ENCODE measurements at regions not wholly inside any gene's neighbourhood (a gene's known extent, or its start where the extent isn't known, plus 50 kb on each side); places are given as distances from the start of the nearest gene placed in this dataset.

GRCh38 chr18:73666772-73667171 is 480.9 kb downstream of the FBXO15 start:
- H2BK5ac ChIP-seq (ENCODE audit: low read depth, low read length, poor library complexity, severe bottlenecking), result no peak overlapping the region
- H3K9me3 ChIP-seq (ENCODE audit: control insufficient read depth, low read length), result no peaks in the 10 kb centered on the region
- H3K18ac ChIP-seq (ENCODE audit: low read depth in 1 of 2, low read length in 2 of 2), result no peak overlapping the region
- no peaks in the 10 kb centered on the region for H3K4me1 ChIP-seq (ENCODE audit: control insufficient read depth, insufficient read depth, low read depth, low read length)
- no peak overlapping the region for H2AFZ ChIP-seq (ENCODE audit: low read depth, low read length)
- no peaks in the 10 kb centered on the region for H3K27me3 ChIP-seq (ENCODE audit: control insufficient read depth in 1 of 2, insufficient read depth in 1 of 2, low read length in 2 of 2)
- H4K8ac ChIP-seq (ENCODE audit: low read length), result no peak overlapping the region
- no peak for DNase-seq
- H3K9ac ChIP-seq (ENCODE audit: low read length), result no peak overlapping the region
- H3K79me1 ChIP-seq (replicated peaks; ENCODE audit: low read length, poor library complexity, severe bottlenecking), result no peaks in the 10 kb centered on the region
- H3K14ac ChIP-seq (ENCODE audit: low read length in 2 of 2), result no peak overlapping the region
- no CpG with 5 or more reads among the region's 1 CpG for WGBS
- H2BK12ac ChIP-seq (ENCODE audit: low read length in 2 of 2), result no peak overlapping the region
- H3K4me2 ChIP-seq (ENCODE audit: low read length, poor library complexity, severe bottlenecking), result no peak overlapping the region
- H3K23ac ChIP-seq (ENCODE audit: low read length in 2 of 2), result no peak overlapping the region
- no peak overlapping the region for H2BK15ac ChIP-seq (ENCODE audit: low read depth, poor library complexity, severe bottlenecking)
- H2BK120ac ChIP-seq (ENCODE audit: low read depth, low read length), result no peak overlapping the region
- H3K4ac ChIP-seq (ENCODE audit: low read depth in 1 of 2, low read length in 2 of 2), result no peak overlapping the region
- H3K27ac ChIP-seq (ENCODE audit: low read length, poor library complexity, severe bottlenecking), result no peak overlapping the region
- H3K36me3 ChIP-seq (ENCODE audit: control insufficient read depth in 1 of 2, insufficient read depth in 2 of 2, low read depth in 1 of 2, low read length in 2 of 2), result no peaks in the 10 kb centered on the region
- H4K91ac ChIP-seq (ENCODE audit: low read length), result no peak overlapping the region
- H3K4me3 ChIP-seq (ENCODE audit: insufficient read depth in 1 of 2, low read depth in 1 of 2, low read length in 2 of 2), result no peak overlapping the region
- no peak overlapping the region for H2AK5ac ChIP-seq (ENCODE audit: low read length, severe bottlenecking)

GRCh38 chr18:73664896-73665295 is 482.7 kb downstream of the FBXO15 start:
- no peak overlapping the region for H3K23ac ChIP-seq (ENCODE audit: low read length in 2 of 2)
- H3K9me3 ChIP-seq (ENCODE audit: control insufficient read depth, low read length), result no peaks in the 10 kb centered on the region
- H3K27me3 ChIP-seq (ENCODE audit: control insufficient read depth in 1 of 2, insufficient read depth in 1 of 2, low read length in 2 of 2), result no peaks in the 10 kb centered on the region
- H4K91ac ChIP-seq (ENCODE audit: low read length), result no peak overlapping the region
- no peak overlapping the region for H3K9ac ChIP-seq (ENCODE audit: low read length)
- no peak for DNase-seq
- no peak overlapping the region for H4K8ac ChIP-seq (ENCODE audit: low read length)
- no peak overlapping the region for H2BK12ac ChIP-seq (ENCODE audit: low read length in 2 of 2)
- H3K4me2 ChIP-seq (ENCODE audit: low read length, poor library complexity, severe bottlenecking), result no peak overlapping the region
- H3K18ac ChIP-seq (ENCODE audit: low read depth in 1 of 2, low read length in 2 of 2), result no peak overlapping the region
- H3K4ac ChIP-seq (ENCODE audit: low read depth in 1 of 2, low read length in 2 of 2), result no peak overlapping the region
- H2BK120ac ChIP-seq (ENCODE audit: low read depth, low read length), result no peak overlapping the region
- H3K79me1 ChIP-seq (replicated peaks; ENCODE audit: low read length, poor library complexity, severe bottlenecking), result no peaks in the 10 kb centered on the region
- H3K14ac ChIP-seq (ENCODE audit: low read length in 2 of 2), result no peak overlapping the region
- no peak overlapping the region for H2AK5ac ChIP-seq (ENCODE audit: low read length, severe bottlenecking)
- H3K4me1 ChIP-seq (ENCODE audit: control insufficient read depth, insufficient read depth, low read depth, low read length), result no peaks in the 10 kb centered on the region
- no peaks in the 10 kb centered on the region for H3K36me3 ChIP-seq (ENCODE audit: control insufficient read depth in 1 of 2, insufficient read depth in 2 of 2, low read depth in 1 of 2, low read length in 2 of 2)
- H2AFZ ChIP-seq (ENCODE audit: low read depth, low read length), result no peak overlapping the region
- no peak overlapping the region for H2BK15ac ChIP-seq (ENCODE audit: low read depth, poor library complexity, severe bottlenecking)
- H3K27ac ChIP-seq (ENCODE audit: low read length, poor library complexity, severe bottlenecking), result no peak overlapping the region
- no peak overlapping the region for H3K4me3 ChIP-seq (ENCODE audit: insufficient read depth in 1 of 2, low read depth in 1 of 2, low read length in 2 of 2)
- H2BK5ac ChIP-seq (ENCODE audit: low read depth, low read length, poor library complexity, severe bottlenecking), result no peak overlapping the region
- WGBS, result no CpG with 5 or more reads among the region's 2 CpGs

GRCh38 chr18:73663581-73663980 is 484.1 kb downstream of the FBXO15 start:
- Histone ChIP-seq H2AK5ac (ENCODE audit: low read length, severe bottlenecking) (no peak overlapping the region), H3K79me1 (replicated peaks; ENCODE audit: low read length, poor library complexity, severe bottlenecking) (no peaks in the 10 kb centered on the region), H2AFZ (ENCODE audit: low read depth, low read length) (no peak overlapping the region), H3K18ac (ENCODE audit: low read depth in 1 of 2, low read length in 2 of 2) (no peak overlapping the region), H2BK15ac (ENCODE audit: low read depth, poor library complexity, severe bottlenecking) (no peak overlapping the region), H3K9me3 (ENCODE audit: control insufficient read depth, low read length) (no peaks in the 10 kb centered on the region), H3K4me1 (ENCODE audit: control insufficient read depth, insufficient read depth, low read depth, low read length) (no peaks in the 10 kb centered on the region), H3K4ac (ENCODE audit: low read depth in 1 of 2, low read length in 2 of 2) (no peak overlapping the region), H4K8ac (ENCODE audit: low read length) (no peak overlapping the region), H3K4me3 (ENCODE audit: insufficient read depth in 1 of 2, low read depth in 1 of 2, low read length in 2 of 2) (no peak overlapping the region), H3K4me2 (ENCODE audit: low read length, poor library complexity, severe bottlenecking) (no peak overlapping the region), H3K23ac (ENCODE audit: low read length in 2 of 2) (no peak overlapping the region), H3K27ac (ENCODE audit: low read length, poor library complexity, severe bottlenecking) (no peak overlapping the region), H3K27me3 (ENCODE audit: control insufficient read depth in 1 of 2, insufficient read depth in 1 of 2, low read length in 2 of 2) (no peaks in the 10 kb centered on the region), H3K9ac (ENCODE audit: low read length) (no peak overlapping the region), H4K91ac (ENCODE audit: low read length) (no peak overlapping the region), H3K36me3 (ENCODE audit: control insufficient read depth in 1 of 2, insufficient read depth in 2 of 2, low read depth in 1 of 2, low read length in 2 of 2) (no peaks in the 10 kb centered on the region), H2BK120ac (ENCODE audit: low read depth, low read length) (no peak overlapping the region), H2BK5ac (ENCODE audit: low read depth, low read length, poor library complexity, severe bottlenecking) (no peak overlapping the region), H2BK12ac (ENCODE audit: low read length in 2 of 2) (no peak overlapping the region), H3K14ac (ENCODE audit: low read length in 2 of 2) (no peak overlapping the region)
- WGBS, result 36% methylated on average over 1 of the region's 2 CpGs
- no peak for DNase-seq

GRCh38 chr18:73662421-73662820 is 485.2 kb downstream of the FBXO15 start:
- no peak overlapping the region for H3K14ac ChIP-seq (ENCODE audit: low read length in 2 of 2)
- no peak overlapping the region for H3K4me2 ChIP-seq (ENCODE audit: low read length, poor library complexity, severe bottlenecking)
- no peak overlapping the region for H3K9ac ChIP-seq (ENCODE audit: low read length)
- no peak overlapping the region for H4K8ac ChIP-seq (ENCODE audit: low read length)
- H2AK5ac ChIP-seq (ENCODE audit: low read length, severe bottlenecking), result no peak overlapping the region
- H2BK120ac ChIP-seq (ENCODE audit: low read depth, low read length), result no peak overlapping the region
- H3K23ac ChIP-seq (ENCODE audit: low read length in 2 of 2), result peak overlapping the region in 1 of 2 experiments; percentile 59
- no peaks in the 10 kb centered on the region for H3K27me3 ChIP-seq (ENCODE audit: control insufficient read depth in 1 of 2, insufficient read depth in 1 of 2, low read length in 2 of 2)
- H2BK12ac ChIP-seq (ENCODE audit: low read length in 2 of 2), result no peak overlapping the region
- no peak overlapping the region for H3K4me3 ChIP-seq (ENCODE audit: insufficient read depth in 1 of 2, low read depth in 1 of 2, low read length in 2 of 2)
- no peaks in the 10 kb centered on the region for H3K9me3 ChIP-seq (ENCODE audit: control insufficient read depth, low read length)
- H3K18ac ChIP-seq (ENCODE audit: low read depth in 1 of 2, low read length in 2 of 2), result no peak overlapping the region
- no peak overlapping the region for H2BK5ac ChIP-seq (ENCODE audit: low read depth, low read length, poor library complexity, severe bottlenecking)
- no peak overlapping the region for H4K91ac ChIP-seq (ENCODE audit: low read length)
- H2AFZ ChIP-seq (ENCODE audit: low read depth, low read length), result no peak overlapping the region
- no peak overlapping the region for H3K4ac ChIP-seq (ENCODE audit: low read depth in 1 of 2, low read length in 2 of 2)
- no peaks in the 10 kb centered on the region for H3K36me3 ChIP-seq (ENCODE audit: control insufficient read depth in 1 of 2, insufficient read depth in 2 of 2, low read depth in 1 of 2, low read length in 2 of 2)
- H2BK15ac ChIP-seq (ENCODE audit: low read depth, poor library complexity, severe bottlenecking), result no peak overlapping the region
- no peak for DNase-seq
- no peaks in the 10 kb centered on the region for H3K4me1 ChIP-seq (ENCODE audit: control insufficient read depth, insufficient read depth, low read depth, low read length)
- no peak overlapping the region for H3K27ac ChIP-seq (ENCODE audit: low read length, poor library complexity, severe bottlenecking)
- no peaks in the 10 kb centered on the region for H3K79me1 ChIP-seq (replicated peaks; ENCODE audit: low read length, poor library complexity, severe bottlenecking)
- 91% methylated on average over 3 of the region's 4 CpGs for whole genome bisulfite sequencing
